Gastroesophageal sphincter (tissue), 3 donors: ENCODE measurements at regions not wholly inside any gene's neighbourhood (a gene's known extent, or its start where the extent isn't known, plus 50 kb on each side); places are given as distances from the start of the nearest gene placed in this dataset.

Experiments used
- CTCF ChIP-seq, 4 experiments: fragments of 200-600 bp in 2 of 4; fragments of 450-650 bp in 2 of 4; sonication (generic) in 1 of 4; IDR thresholded peaks; one replicate each; pipeline ENCODE4 v1.5.1; 2017 to 2019; ENCODE audit warnings: antibody characterized with exemption in 4 of 4, mild to moderate bottlenecking in 2 of 4, moderate library complexity in 2 of 4
- EP300 ChIP-seq: sonication (generic); formaldehyde crosslinking; IDR thresholded peaks from one replicate; pipeline ENCODE4 v1.6.1; 2017; ENCODE audit warnings: antibody characterized with exemption, mild to moderate bottlenecking
- POLR2A ChIP-seq, 2 donors: fragments of 450-650 bp; IDR thresholded peaks; one replicate each; pipeline ENCODE4 v1.6.1; 2017; ENCODE audit warnings: antibody characterized with exemption in 2 of 2, mild to moderate bottlenecking in 2 of 2, moderate library complexity in 1 of 2
- POLR2AphosphoS5 ChIP-seq: sonication (generic); formaldehyde crosslinking; IDR thresholded peaks from one replicate; pipeline ENCODE4 v1.6.1; 2017; ENCODE audit warnings: antibody characterized with exemption

GRCh38 chr22:49531368-49531791 lies 296.3 kb downstream of the BRD1 start:
- TF ChIP-seq CTCF (IDR thresholded peaks at IDR 0.05) = no peak
- no peak for TF ChIP-seq POLR2A (IDR thresholded peaks at IDR 0.05)
- TF ChIP-seq POLR2AphosphoS5 = no peak
- no peak for TF ChIP-seq EP300
